ENCODE measurements at regions not wholly inside any gene's neighbourhood (a gene's known extent, or its start where the extent isn't known, plus 50 kb on each side); places are given as distances from the start of the nearest gene placed in this dataset.

GRCh38 chr22:17307566-17307965 is 61.7 kb upstream of the CECR2 start:
- Histone ChIP-seq H2BK12ac (ENCODE audit: insufficient read length, low read depth, low read length) (no peak overlapping the region), H3K27me3 (ENCODE audit: insufficient read depth, low read length) (no peaks in the 10 kb centered on the region), H3K9me3 (ENCODE audit: control insufficient read depth, low read depth, low read length) (no peaks in the 10 kb centered on the region), H3K23ac (ENCODE audit: insufficient read length, low read depth, low read length) (no peak overlapping the region), H3K18ac (ENCODE audit: insufficient read length, low read depth, low read length) (peak overlapping the region; percentile 55), H3K9ac (ENCODE audit: extremely low read depth, insufficient read length, low read length) (no peak overlapping the region), H3T11ph (ENCODE audit: low read length) (no peak overlapping the region), H3K4me1 (ENCODE audit: insufficient read depth, low read length) (peaks cover 9% of the 10 kb centered on the region; the same call in 1 of the 2 replicates), H2BK5ac (ENCODE audit: insufficient read length, low read length) (no peak overlapping the region), H4K8ac (replicated peaks; ENCODE audit: insufficient read length, low read depth, low read length) (no peak overlapping the region), H3K23me2 (ENCODE audit: insufficient read length, low read depth, low read length, poor library complexity, severe bottlenecking) (no peaks in the 10 kb centered on the region), H3K79me1 (ENCODE audit: insufficient read depth, low read depth, low read length, poor library complexity, severe bottlenecking) (no peaks in the 10 kb centered on the region), H2AFZ (ENCODE audit: low read length) (peak overlapping the region; percentile 89), H2AK5ac (ENCODE audit: insufficient read length, low read length) (no peak overlapping the region), H3K4ac (ENCODE audit: low read depth, low read length) (no peak overlapping the region), H2BK15ac (ENCODE audit: low read depth, low read length) (no peak overlapping the region), H3K27ac (ENCODE audit: insufficient read length, low read depth, low read length) (peak overlapping the region; percentile 63), H3K79me2 (ENCODE audit: insufficient read depth, low read length) (no peaks in the 10 kb centered on the region), H4K91ac (ENCODE audit: insufficient read length, low read depth, low read length) (no peak overlapping the region), H3K14ac (ENCODE audit: insufficient read depth, low read length) (peak overlapping the region; percentile 52), H4K5ac (ENCODE audit: insufficient read length, low read depth, low read length) (peak overlapping the region; percentile 13), H3K56ac (ENCODE audit: insufficient read length, low read depth, low read length) (no peak overlapping the region), H2BK120ac (ENCODE audit: low read depth, low read length, poor library complexity, severe bottlenecking) (no peak overlapping the region), H4K20me1 (ENCODE audit: control insufficient read depth, insufficient read depth, insufficient read length) (no peaks in the 10 kb centered on the region), H3K4me2 (ENCODE audit: insufficient read depth, insufficient read length, low read length) (no peak overlapping the region), H2BK20ac (ENCODE audit: low read depth, low read length, poor library complexity, severe bottlenecking) (peak overlapping the region; percentile 79)
- WGBS (ENCODE audit: extremely low coverage, insufficient read length, low lambda C conversion rate), result no CpG with 5 or more reads among the region's 9 CpGs
- Mint-ChIP-seq H3K9me3 (no peaks in the 10 kb centered on the region), H3K4me1 (peaks cover 11 to 29% of the 10 kb centered on the region in 2 experiments), H3K36me3 (ENCODE audit: insufficient read depth in 1 of 3, low read depth in 3 of 3) (no peaks in the 10 kb centered on the region; a peak in 1 of 7 replicates), H3K27ac (peak overlapping the region; percentile 90 to 97 (median 95); a peak in 6 of 7 replicates), H3K4me3 (peak overlapping the region in 1 of 2 experiments; percentile 4; a peak in 1 of 5 replicates), H3K27me3 (ENCODE audit: low read depth) (no peaks in the 10 kb centered on the region; the same call in 1 of the 2 replicates)
- no peak for DNase-seq
- TF ChIP-seq CTCF (conservative IDR thresholded peaks at IDR 0.05), result no peak
